GM12878 (cell line): ENCODE measurements at regions not wholly inside any gene's neighbourhood (a gene's known extent, or its start where the extent isn't known, plus 50 kb on each side); places are given as distances from the start of the nearest gene placed in this dataset.

Source experiments
- ATAC-seq: fragments of 200-7000 bp; cut with Tn5 transposase; 3 replicates; pipeline ENCODE4 v1.9.1; 2020; ENCODE audit warnings: mild to moderate bottlenecking, moderate library complexity
- BruUV-seq: library from RNA; stranded (reverse); fragments of 400-500 nt; replicated peaks from 2 replicates; lab custom pipeline; 2021; lab: Mats Ljungman, UMichigan
- CTCF ChIA-PET: fragments of 300-600 bp; sonication (Branson Sonifier 250); formaldehyde crosslinking; extraction: SDS; loops from one replicate; lab custom pipeline; 2021; ENCODE audit warnings: inconsistent platforms; lab: Yijun Ruan, JAX
- POLR2A ChIA-PET: fragments of 350-600 bp; formaldehyde crosslinking; extraction: SDS; loops from one replicate; lab custom pipeline; 2021; ENCODE audit warnings: inconsistent platforms; lab: Charles Lee
- RAD21 ChIA-PET: fragments of 300-600 bp; sonication (Branson Sonifier 250); formaldehyde crosslinking; loops from one replicate; lab custom pipeline; 2023; ENCODE audit warnings: antibody characterized with exemption; ENCODE audit not compliant: unreplicated experiment; lab: Charles Lee
- SMC1A ChIA-PET: fragments of 300-600 bp; sonication (Branson Sonifier 250); formaldehyde crosslinking; loops from one replicate; lab custom pipeline; 2023; ENCODE audit not compliant: unreplicated experiment, uncharacterized antibody; lab: Charles Lee
- DNase-seq: peaks from one replicate; pipeline ENCODE4 v3.0.0-alpha.2; 2011; ENCODE audit warnings: low read depth, low spot score
- FAIRE-seq: peaks from 3 replicates; lab custom pipeline; 2011; peaks lifted over from hg19 to GRCh38; lab: Jason Lieb, UNC
- H2AFZ ChIP-seq: 2 replicates; pipeline ENCODE4 v1.6.0; 2011; ENCODE audit warnings: low read depth, low read length, control low read depth; ENCODE audit not compliant: control insufficient read depth
- H3K27ac ChIP-seq: 2 replicates; pipeline ENCODE4 v1.5.1; 2011; ENCODE audit warnings: control low read depth; ENCODE audit not compliant: control insufficient read depth, insufficient read depth
- H3K27me3 ChIP-seq, 2 experiments: replicated peaks in 1 of 2; 2 replicates each; pipeline versions ENCODE4 v1.6.0 to v1.6.1; 2011; ENCODE audit warnings: low read length in 1 of 2; ENCODE audit not compliant: control insufficient read depth in 2 of 2, insufficient read depth in 2 of 2
- H3K36me3 ChIP-seq, 2 experiments: 2 replicates each; pipeline ENCODE4 v1.5.1; 2011; ENCODE audit warnings: low read length in 1 of 2; ENCODE audit not compliant: control insufficient read depth in 2 of 2, insufficient read depth in 2 of 2
- H3K4me1 ChIP-seq: 2 replicates; pipeline ENCODE4 v1.6.1; 2011; ENCODE audit warnings: mild to moderate bottlenecking, low read length, moderate library complexity, mixed read lengths; ENCODE audit not compliant: control insufficient read depth, insufficient read depth
- H3K4me2 ChIP-seq: 2 replicates; pipeline ENCODE4 v1.6.0; 2011; ENCODE audit warnings: control low read depth; ENCODE audit not compliant: control insufficient read depth, insufficient read depth
- H3K4me3 ChIP-seq: fragments of 200-600 bp; sonication (generic); 2 replicates; pipeline ENCODE4 v1.5.1; 2016
- H3K79me2 ChIP-seq: 2 replicates; pipeline ENCODE4 v1.6.0; 2011; ENCODE audit warnings: low read length; ENCODE audit not compliant: control insufficient read depth, insufficient read depth
- H3K9ac ChIP-seq: 2 replicates; pipeline ENCODE4 v1.8.0; 2011; ENCODE audit warnings: low read length, control low read depth, mixed read lengths; ENCODE audit not compliant: control insufficient read depth, insufficient read depth
- H3K9me3 ChIP-seq: replicated peaks from 3 replicates; pipeline ENCODE4 v1.5.1; 2011; ENCODE audit warnings: mild to moderate bottlenecking, low read length; ENCODE audit not compliant: control insufficient read depth, insufficient read depth
- H4K20me1 ChIP-seq: 2 replicates; pipeline ENCODE4 v1.6.0; 2011; ENCODE audit not compliant: control insufficient read depth, insufficient read depth
- CBX5 ChIP-seq: sonication (generic); IDR thresholded peaks from 2 replicates; pipeline ENCODE4 v1.6.1; 2016; ENCODE audit warnings: low read depth, moderate library complexity, mild to moderate bottlenecking, inconsistent platforms
- CHD4 ChIP-seq: fragments of 200-600 bp; sonication (generic); IDR thresholded peaks from 2 replicates; pipeline ENCODE4 v1.6.1; 2016; ENCODE audit warnings: mild to moderate bottlenecking
- FOS ChIP-seq: IDR thresholded peaks from 3 replicates; pipeline ENCODE4 v1.6.1; 2011; ENCODE audit warnings: borderline replicate concordance; ENCODE audit not compliant: insufficient read length; ENCODE audit errors: extremely low read depth
- HCFC1 ChIP-seq: fragments of 150-350 bp; IDR thresholded peaks from 2 replicates; pipeline ENCODE4 v1.6.1; 2014; ENCODE audit warnings: low read length
- IKZF1 ChIP-seq: fragments of 450-650 bp; conservative IDR thresholded peaks from 2 replicates; pipeline ENCODE4 v1.6.1; 2017; ENCODE audit warnings: antibody characterized with exemption, mild to moderate bottlenecking
- IKZF2 ChIP-seq, 2 experiments: fragments of 450-650 bp; IDR thresholded peaks; 2 replicates each; pipeline ENCODE4 v1.6.1; 2017; ENCODE audit warnings: mild to moderate bottlenecking in 2 of 2, moderate library complexity in 2 of 2
- MTA3 ChIP-seq: IDR thresholded peaks from 2 replicates; pipeline ENCODE4 v1.6.1; 2012; ENCODE audit warnings: low read length, inconsistent platforms, borderline replicate concordance
- NBN ChIP-seq: fragments of 450-650 bp; IDR thresholded peaks from 2 replicates; pipeline ENCODE4 v1.6.1; 2016
- NR2C2 ChIP-seq: IDR thresholded peaks from 2 replicates; pipeline ENCODE4 v1.6.1; 2011; ENCODE audit warnings: borderline replicate concordance, low read depth; ENCODE audit not compliant: control insufficient read depth, insufficient read length
- SIN3A ChIP-seq: IDR thresholded peaks from 2 replicates; pipeline ENCODE4 v1.6.1; 2012; ENCODE audit warnings: low read depth, low read length, improper control_type of control experiment
- SIX5 ChIP-seq: IDR thresholded peaks from 2 replicates; pipeline ENCODE4 v1.6.1; 2011; ENCODE audit warnings: mild to moderate bottlenecking, low read depth, low read length, moderate library complexity; ENCODE audit not compliant: severe bottlenecking
- SREBF2 ChIP-seq: IDR thresholded peaks from 2 replicates; pipeline ENCODE4 v1.6.1; 2012; ENCODE audit warnings: mild to moderate bottlenecking, low read length
- YBX1 ChIP-seq: fragments of 450-650 bp; IDR thresholded peaks from 2 replicates; pipeline ENCODE4 v1.6.1; 2016; ENCODE audit warnings: antibody characterized with exemption
- ZBED1 ChIP-seq: IDR thresholded peaks from 2 replicates; pipeline ENCODE4 v1.6.1; 2016; ENCODE audit warnings: borderline replicate concordance
- ZBTB4 ChIP-seq: fragments of 450-650 bp; formaldehyde crosslinking; IDR thresholded peaks from 2 replicates; pipeline ENCODE4 v1.4.0; 2022; ENCODE audit warnings: mild to moderate bottlenecking, moderate library complexity
- ZNF217 ChIP-seq: fragments of 450-650 bp; IDR thresholded peaks from 2 replicates; pipeline ENCODE4 v1.6.1; 2017; ENCODE audit warnings: antibody characterized with exemption, mild to moderate bottlenecking
- ZNF24 ChIP-seq: fragments of 450-650 bp; IDR thresholded peaks from 2 replicates; pipeline ENCODE4 v1.6.1; 2017; ENCODE audit warnings: antibody characterized with exemption, mild to moderate bottlenecking
- ZNF384 ChIP-seq: IDR thresholded peaks from 2 replicates; pipeline ENCODE4 v1.6.1; 2012; ENCODE audit warnings: low read depth, mild to moderate bottlenecking, low read length, improper control_type of control experiment, borderline replicate concordance
- WGBS: methylation state at CpG from one replicate; pipeline ENCODE4 v1.1.6; 2016; ENCODE audit warnings: low lambda C conversion rate; ENCODE audit not compliant: insufficient replicate concordance, insufficient coverage; ENCODE audit errors: missing lambda C conversion rate; 5-methylcytosine and 5-hydroxymethylcytosine counted together
- in situ Hi-C: fragments of 300-500 bp; cut with MboI; formaldehyde crosslinking; loops from 9 replicates; pipeline ENCODE4 v1.14.3; 2018; ENCODE audit warnings: mixed read lengths
- intact Hi-C: fragments of 100-400 bp; cut with micrococcal nuclease; formaldehyde crosslinking; loops from one replicate; pipeline ENCODE4 v1.14.2; 2022; ENCODE audit not compliant: unreplicated experiment
- TF ChIP-seq, protein P1 (sequence below): IDR thresholded peaks from 2 replicates; pipeline ENCODE4 v1.6.1; 2011; ENCODE audit warnings: mild to moderate bottlenecking, low read depth, low read length, moderate library complexity; ENCODE audit not compliant: insufficient replicate concordance
- TF ChIP-seq, protein P2 (sequence below): IDR thresholded peaks from 2 replicates; pipeline ENCODE4 v1.6.1; 2011; ENCODE audit warnings: low read depth, mild to moderate bottlenecking, low read length, moderate library complexity, borderline replicate concordance; ENCODE audit errors: extremely low read depth

GRCh38 chr18:1463981-1464380 lies 559.3 kb downstream of the ADCYAP1 start:
- ChIA-PET RAD21 (no interaction called here), SMC1A (no interaction called here)
- Histone ChIP-seq H2AFZ (no peak overlapping the region), H3K4me1 (no peaks in the 10 kb centered on the region)
- TF ChIP-seq YBX1 (no peak), NR2C2 (no peak), ZBTB4 (CRISPR knock-in tag) (no peak), FOS (no peak), MTA3 (no peak), SIN3A (no peak), ZNF24 (no peak), SREBF2 (no peak), CHD4 (no peak), CBX5 (no peak), ZNF217 (no peak), ZNF384 (no peak), ZBED1 (no peak), IKZF1 (no peak), IKZF2 (IDR thresholded peaks at IDR 0.05) (no peak), HCFC1 (no peak), SIX5 (no peak), NBN (no peak)
- TF ChIP-seq, protein P1, sequence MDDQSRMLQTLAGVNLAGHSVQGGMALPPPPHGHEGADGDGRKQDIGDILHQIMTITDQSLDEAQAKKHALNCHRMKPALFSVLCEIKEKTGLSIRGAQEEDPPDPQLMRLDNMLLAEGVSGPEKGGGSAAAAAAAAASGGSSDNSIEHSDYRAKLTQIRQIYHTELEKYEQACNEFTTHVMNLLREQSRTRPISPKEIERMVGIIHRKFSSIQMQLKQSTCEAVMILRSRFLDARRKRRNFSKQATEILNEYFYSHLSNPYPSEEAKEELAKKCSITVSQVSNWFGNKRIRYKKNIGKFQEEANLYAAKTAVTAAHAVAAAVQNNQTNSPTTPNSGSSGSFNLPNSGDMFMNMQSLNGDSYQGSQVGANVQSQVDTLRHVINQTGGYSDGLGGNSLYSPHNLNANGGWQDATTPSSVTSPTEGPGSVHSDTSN: no peak
- TF ChIP-seq, protein P2, sequence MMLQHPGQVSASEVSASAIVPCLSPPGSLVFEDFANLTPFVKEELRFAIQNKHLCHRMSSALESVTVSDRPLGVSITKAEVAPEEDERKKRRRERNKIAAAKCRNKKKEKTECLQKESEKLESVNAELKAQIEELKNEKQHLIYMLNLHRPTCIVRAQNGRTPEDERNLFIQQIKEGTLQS: no peak
- TF ChIP-seq, all 136 proteins: peak for 0
- H3K79me2 ChIP-seq: no peaks in the 10 kb centered on the region
- no peaks in the 10 kb centered on the region for H3K27me3 ChIP-seq
- ChIA-PET POLR2A (no interaction called here), CTCF (no interaction called here)
- H3K27ac ChIP-seq: no peak overlapping the region
- no TSS peak for BruUV-seq
- no peak overlapping the region for H3K4me3 ChIP-seq
- H3K9me3 ChIP-seq: no peaks in the 10 kb centered on the region
- WGBS: 3% methylated on average over 4 of the region's 4 CpGs
- FAIRE-seq: no peak
- no peak overlapping the region for H3K9ac ChIP-seq
- no peak for DNase-seq
- H3K4me2 ChIP-seq: no peak overlapping the region
- in situ Hi-C loops (no loop called here), intact Hi-C loops (no loop called here)
- H4K20me1 ChIP-seq: no peaks in the 10 kb centered on the region
- H3K36me3 ChIP-seq: no peaks in the 10 kb centered on the region
- ATAC-seq: no peak
